Panc1 (cell line): ENCODE measurements at regions not wholly inside any gene's neighbourhood (a gene's known extent, or its start where the extent isn't known, plus 50 kb on each side); places are given as distances from the start of the nearest gene placed in this dataset.

Source experiments
- ATAC-seq: fragments of 200-7000 bp; cut with Tn5 transposase; 2 replicates; pipeline ENCODE4 v1.9.1; 2020; ENCODE audit warnings: mild to moderate bottlenecking, moderate library complexity
- BruUV-seq: library from RNA; stranded (reverse); fragments of 400-500 nt; replicated peaks from 2 replicates; lab custom pipeline; 2021; lab: Mats Ljungman, UMichigan
- CTCF ChIA-PET: fragments of 300-600 bp; sonication (Branson Sonifier 250); formaldehyde crosslinking; loops from one replicate; lab custom pipeline; 2022; ENCODE audit warnings: antibody characterized with exemption; lab: Charles Lee
- POLR2A ChIA-PET: fragments of 300-600 bp; sonication (Branson Sonifier 250); formaldehyde crosslinking; loops from one replicate; lab custom pipeline; 2022; ENCODE audit warnings: antibody characterized with exemption; lab: Charles Lee
- DNase-seq: peaks from one replicate; pipeline ENCODE4 v3.0.0-alpha.2; 2010; ENCODE audit warnings: low read depth, low spot score
- H3K27ac ChIP-seq: 2 replicates; pipeline ENCODE4 v1.5.1; 2011; ENCODE audit warnings: mild to moderate bottlenecking, low read length, inconsistent platforms
- H3K27me3 ChIP-seq: fragments of 200-500 bp; sonication (Bioruptor generic); 2 replicates; pipeline ENCODE4 v1.6.0; 2014; ENCODE audit warnings: low read length, inconsistent platforms; ENCODE audit not compliant: control insufficient read depth, insufficient read depth
- H3K36me3 ChIP-seq: fragments of 200-500 bp; sonication (Bioruptor generic); 2 replicates; pipeline ENCODE4 v1.5.1; 2014; ENCODE audit warnings: inconsistent platforms, mild to moderate bottlenecking, low read length, moderate library complexity; ENCODE audit not compliant: control insufficient read depth, insufficient read depth
- H3K4me1 ChIP-seq: 2 replicates; pipeline ENCODE4 v1.5.1; 2011; ENCODE audit warnings: inconsistent platforms, mild to moderate bottlenecking, low read length, moderate library complexity; ENCODE audit not compliant: control insufficient read depth, insufficient read depth
- H3K4me3 ChIP-seq, 2 experiments: 2 replicates each; pipeline ENCODE4 v1.5.1; 2011 to 2012; ENCODE audit warnings: low read depth in 2 of 2, low read length in 2 of 2, mild to moderate bottlenecking in 2 of 2, inconsistent platforms in 1 of 2, moderate library complexity in 1 of 2
- H3K9me3 ChIP-seq: fragments of 200-500 bp; sonication (Bioruptor generic); 2 replicates; pipeline ENCODE4 v1.5.1; 2014; ENCODE audit warnings: low read depth, mild to moderate bottlenecking, inconsistent platforms, low read length, moderate library complexity; ENCODE audit not compliant: control insufficient read depth, insufficient read depth
- CTCF ChIP-seq: fragments of 450-650 bp; IDR thresholded peaks from 2 replicates; pipeline ENCODE4 v1.5.1; 2017; ENCODE audit warnings: mild to moderate bottlenecking
- POLR2AphosphoS5 ChIP-seq: IDR thresholded peaks from 2 replicates; pipeline ENCODE4 v1.6.1; 2012; ENCODE audit warnings: mild to moderate bottlenecking, low read depth, low read length, moderate library complexity
- REST ChIP-seq, 2 experiments: IDR thresholded peaks; 2 replicates each; pipeline ENCODE4 v1.6.1; 2011 to 2012; ENCODE audit warnings: low read depth in 2 of 2, control low read depth in 1 of 2, low read length in 1 of 2, mild to moderate bottlenecking in 1 of 2, moderate library complexity in 1 of 2; ENCODE audit not compliant: insufficient read depth in 1 of 2
- SIN3A ChIP-seq: IDR thresholded peaks from 2 replicates; pipeline ENCODE4 v1.6.1; 2012; ENCODE audit warnings: low read depth, mild to moderate bottlenecking, low read length, moderate library complexity, borderline replicate concordance; ENCODE audit not compliant: insufficient read depth
- TCF7L2 ChIP-seq: IDR thresholded peaks from 2 replicates; pipeline ENCODE4 v1.6.1; 2011; ENCODE audit warnings: mild to moderate bottlenecking, low read depth, low read length, inconsistent platforms
- in situ Hi-C: cut with HindIII; loops from 2 replicates; pipeline ENCODE4 v1.10.0; 2016; ENCODE audit warnings: low sequenced_read_pairs, low pct_unique_long_range_greater_than_20kb
- intact Hi-C: fragments of 100-400 bp; cut with micrococcal nuclease; formaldehyde crosslinking; loops from one replicate; pipeline ENCODE4 v1.10.0; 2022; ENCODE audit not compliant: unreplicated experiment

- no TSS peak for BruUV-seq
- no peaks in the 10 kb centered on the region for H3K4me1 ChIP-seq
- no peaks in the 10 kb centered on the region for H3K36me3 ChIP-seq
- ChIA-PET CTCF (no interaction called here), POLR2A (no interaction called here)
- TF ChIP-seq POLR2AphosphoS5, result no peak
- H3K27ac ChIP-seq, result no peak overlapping the region
- intact Hi-C loops, result no loop called here
- H3K27me3 ChIP-seq, result 0 out of 2 replicates have a peak, but pooled peaks cover 2% of the 10 kb centered on the region
- ATAC-seq (no peak), DNase-seq (no peak)
- no peak overlapping the region for H3K4me3 ChIP-seq
- in situ Hi-C loops, result no loop called here
- no peaks in the 10 kb centered on the region for H3K9me3 ChIP-seq
These were observed 132.7 kb upstream of the RHOBTB1 start for GRCh38 chr10:61076572-61077114.

GRCh38 chr10:61073391-61073790, 129.4 kb upstream of the RHOBTB1 start:
- no peak overlapping the region for H3K27ac ChIP-seq
- no peaks in the 10 kb centered on the region for H3K9me3 ChIP-seq
- DNase-seq (no peak), ATAC-seq (no peak)
- no peak for TF ChIP-seq POLR2AphosphoS5
- no peaks in the 10 kb centered on the region for H3K36me3 ChIP-seq
- no peaks in the 10 kb centered on the region for H3K4me1 ChIP-seq
- in situ Hi-C loops (no loop called here), intact Hi-C loops (no loop called here)
- BruUV-seq, result no TSS peak
- peaks cover 2% of the 10 kb centered on the region for H3K27me3 ChIP-seq
- POLR2A ChIA-PET, result no interaction called here
- H3K4me3 ChIP-seq, result no peak overlapping the region
- CTCF ChIA-PET, result no interaction called here

GRCh38 chr10:61071580-61071979, 127.6 kb upstream of the RHOBTB1 start:
- CTCF ChIA-PET, result no interaction called here
- no TSS peak for BruUV-seq

More at GRCh38 chr10:61071580-61071979, 127.6 kb upstream of the RHOBTB1 start:
- Histone ChIP-seq H3K9me3 (no peaks in the 10 kb centered on the region), H3K27ac (no peak overlapping the region), H3K4me3 (no peak overlapping the region), H3K4me1 (no peaks in the 10 kb centered on the region), H3K27me3 (peaks cover 6% of the 10 kb centered on the region), H3K36me3 (no peaks in the 10 kb centered on the region)
- no peak for ATAC-seq
- POLR2A ChIA-PET, result no interaction called here
- DNase-seq, result no peak
- no peak for TF ChIP-seq TCF7L2
- TF ChIP-seq REST (IDR thresholded peaks at IDR 0.05; ENCODE audit: insufficient read depth in 1 of 2, low read depth in 2 of 2, low read length in 1 of 2), result no peak
- no peak for TF ChIP-seq POLR2AphosphoS5
- no peak for TF ChIP-seq SIN3A
- no peak for TF ChIP-seq CTCF
- intact Hi-C loops (no loop called here), in situ Hi-C loops (no loop called here)
